Retinal pigment epithelial cell (primary cell): ENCODE measurements at regions not wholly inside any gene's neighbourhood (a gene's known extent, or its start where the extent isn't known, plus 50 kb on each side); places are given as distances from the start of the nearest gene placed in this dataset.

ENCODE experiments used
- DNase-seq: peaks from one replicate; pipeline ENCODE4 v3.0.0-alpha.2; 2010; ENCODE audit warnings: low read depth
- H3K4me3 ChIP-seq: 2 replicates; pipeline ENCODE4 v1.5.1; 2011; ENCODE audit warnings: mild to moderate bottlenecking, low read length, control low read depth, moderate library complexity
- CTCF ChIP-seq: conservative IDR thresholded peaks from 2 replicates; pipeline ENCODE4 v1.5.1; 2011; ENCODE audit warnings: low read depth, low read length, control low read depth, inconsistent platforms

- no peak for DNase-seq
- no peak overlapping the region for H3K4me3 ChIP-seq
- TF ChIP-seq CTCF: no peak
These were observed 292.5 kb upstream of the HDAC4 start for GRCh38 chr2:239693330-239693729.

- TF ChIP-seq CTCF: no peak
- no peak overlapping the region for H3K4me3 ChIP-seq
- no peak for DNase-seq
These were observed 292.1 kb upstream of the HDAC4 start for GRCh38 chr2:239692919-239693318.

GRCh38 chr2:239692362-239692851, 291.6 kb upstream of the HDAC4 start:
- no peak for TF ChIP-seq CTCF
- no peak overlapping the region for H3K4me3 ChIP-seq
- DNase-seq: no peak

GRCh38 chr2:239691720-239692119, 290.9 kb upstream of the HDAC4 start:
- TF ChIP-seq CTCF: no peak
- no peak for DNase-seq
- H3K4me3 ChIP-seq: no peak overlapping the region

- DNase-seq: no peak
- TF ChIP-seq CTCF: no peak
These were observed 290.1 kb upstream of the HDAC4 start for GRCh38 chr2:239690651-239691631.

GRCh38 chr2:239689985-239690384, 289.2 kb upstream of the HDAC4 start:
- no peak overlapping the region for H3K4me3 ChIP-seq
- no peak for DNase-seq
- no peak for TF ChIP-seq CTCF

More at GRCh38 chr2:239690651-239691631, 290.1 kb upstream of the HDAC4 start:
- H3K4me3 ChIP-seq: no peak overlapping the region

GRCh38 chr2:239689410-239689809, 288.6 kb upstream of the HDAC4 start:
- DNase-seq: no peak
- no peak for TF ChIP-seq CTCF
- H3K4me3 ChIP-seq: no peak overlapping the region
